NCI-H146 treated with DMSO at 0.1 percent for 48 hours (cell line): ENCODE measurements at regions not wholly inside any gene's neighbourhood (a gene's known extent, or its start where the extent isn't known, plus 50 kb on each side); places are given as distances from the start of the nearest gene placed in this dataset.

Experiments used
- DNase-seq: peaks from one replicate; lab custom pipeline; 2025; ENCODE audit not compliant: unreplicated experiment; lab: John Stamatoyannopoulos, UW

- DNase-seq = no peak
Observed at GRCh38 chr5:112653638-112654205, 84.0 kb upstream of the APC start.

- DNase-seq = no peak
Observed at GRCh38 chr5:112655513-112655912, 82.2 kb upstream of the APC start.

- no peak for DNase-seq
Observed at GRCh38 chr5:112656451-112656850, 81.2 kb upstream of the APC start.

GRCh38 chr5:112657804-112658203 lies 79.9 kb upstream of the APC start:
- no peak for DNase-seq

GRCh38 chr5:112660359-112660758 lies 77.3 kb upstream of the APC start:
- no peak for DNase-seq

GRCh38 chr5:112663146-112663545 lies 74.5 kb upstream of the APC start:
- no peak for DNase-seq

- no peak for DNase-seq
Observed at GRCh38 chr5:112668016-112668415, 69.7 kb upstream of the APC start.

- DNase-seq = no peak
Observed at GRCh38 chr5:112668911-112669310, 68.8 kb upstream of the APC start.

- no peak for DNase-seq
Observed at GRCh38 chr5:112669328-112669963, 68.2 kb upstream of the APC start.

GRCh38 chr5:112671687-112672086 lies 66.0 kb upstream of the APC start:
- DNase-seq = no peak

- no peak for DNase-seq
Observed at GRCh38 chr5:112681481-112681908, 56.2 kb upstream of the APC start.

GRCh38 chr5:112682621-112683061 lies 55.0 kb upstream of the APC start:
- no peak for DNase-seq

GRCh38 chr5:112684121-112684520 lies 53.6 kb upstream of the APC start:
- no peak for DNase-seq

- no peak for DNase-seq
Observed at GRCh38 chr5:112684737-112685136, 52.9 kb upstream of the APC start.

GRCh38 chr5:112685386-112685785 lies 52.3 kb upstream of the APC start:
- no peak for DNase-seq

GRCh38 chr5:112685931-112686330 lies 51.8 kb upstream of the APC start:
- no peak for DNase-seq

GRCh38 chr5:112686675-112687074 lies 51.0 kb upstream of the APC start:
- DNase-seq = no peak

- peak; percentile 37 for DNase-seq
Observed at GRCh38 chr5:112687306-112687705, 50.4 kb upstream of the APC start.
